ENCODE measurements at regions not wholly inside any gene's neighbourhood (a gene's known extent, or its start where the extent isn't known, plus 50 kb on each side); places are given as distances from the start of the nearest gene placed in this dataset.

GRCh38 chr2:9757501-9758264 lies 85.6 kb upstream of the TAF1B start:
- no peak overlapping the region for H3K4me3 Mint-ChIP-seq (ENCODE audit: low read depth)
- TF ChIP-seq CTCF (IDR thresholded peaks at IDR 0.05; ENCODE audit: unreplicated experiment), result no peak
- H3K36me3 Mint-ChIP-seq (ENCODE audit: insufficient read depth), result no peaks in the 10 kb centered on the region
- H3K9me3 Mint-ChIP-seq (ENCODE audit: low read depth), result no peaks in the 10 kb centered on the region
- no peak overlapping the region for H3K27ac Mint-ChIP-seq
- H3K27me3 Mint-ChIP-seq, result peaks cover 76% of the 10 kb centered on the region
- peaks cover 14% of the 10 kb centered on the region for H3K4me1 Mint-ChIP-seq (ENCODE audit: low read depth)
- no peak for DNase-seq (ENCODE audit: low spot score, unreplicated experiment)

- Mint-ChIP-seq H3K4me3 (ENCODE audit: low read depth) (no peak overlapping the region), H3K27ac (no peak overlapping the region), H3K9me3 (ENCODE audit: low read depth) (no peaks in the 10 kb centered on the region), H3K4me1 (ENCODE audit: low read depth) (peaks cover 16% of the 10 kb centered on the region), H3K27me3 (peaks cover 76% of the 10 kb centered on the region), H3K36me3 (ENCODE audit: insufficient read depth) (no peaks in the 10 kb centered on the region)
- no peak for TF ChIP-seq CTCF (IDR thresholded peaks at IDR 0.05; ENCODE audit: unreplicated experiment)
- no peak for DNase-seq (ENCODE audit: low spot score, unreplicated experiment)
Measured at GRCh38 chr2:9758741-9759140, 84.5 kb upstream of the TAF1B start.

- Mint-ChIP-seq H3K36me3 (ENCODE audit: insufficient read depth) (no peaks in the 10 kb centered on the region), H3K27ac (no peak overlapping the region), H3K27me3 (peaks cover 63% of the 10 kb centered on the region), H3K9me3 (ENCODE audit: low read depth) (no peaks in the 10 kb centered on the region), H3K4me1 (ENCODE audit: low read depth) (peaks cover 20% of the 10 kb centered on the region), H3K4me3 (ENCODE audit: low read depth) (no peak overlapping the region)
- TF ChIP-seq CTCF (IDR thresholded peaks at IDR 0.05; ENCODE audit: unreplicated experiment), result no peak
- no peak for DNase-seq (ENCODE audit: low spot score, unreplicated experiment)
Measured at GRCh38 chr2:9760069-9760901, 83.0 kb upstream of the TAF1B start.

- peaks cover 20% of the 10 kb centered on the region for H3K4me1 Mint-ChIP-seq (ENCODE audit: low read depth)
- no peaks in the 10 kb centered on the region for H3K9me3 Mint-ChIP-seq (ENCODE audit: low read depth)
- no peak overlapping the region for H3K4me3 Mint-ChIP-seq (ENCODE audit: low read depth)
- H3K36me3 Mint-ChIP-seq (ENCODE audit: insufficient read depth), result no peaks in the 10 kb centered on the region
- peaks cover 57% of the 10 kb centered on the region for H3K27me3 Mint-ChIP-seq
- DNase-seq (ENCODE audit: low spot score, unreplicated experiment), result no peak
- H3K27ac Mint-ChIP-seq, result no peak overlapping the region
- TF ChIP-seq CTCF (IDR thresholded peaks at IDR 0.05; ENCODE audit: unreplicated experiment), result no peak
Measured at GRCh38 chr2:9760902-9761228, 82.4 kb upstream of the TAF1B start.

- no peaks in the 10 kb centered on the region for H3K9me3 Mint-ChIP-seq (ENCODE audit: low read depth)
- no peaks in the 10 kb centered on the region for H3K36me3 Mint-ChIP-seq (ENCODE audit: insufficient read depth)
- H3K27ac Mint-ChIP-seq, result no peak overlapping the region
- no peak for DNase-seq (ENCODE audit: low spot score, unreplicated experiment)
- H3K27me3 Mint-ChIP-seq, result peaks cover 53% of the 10 kb centered on the region
- peaks cover 20% of the 10 kb centered on the region for H3K4me1 Mint-ChIP-seq (ENCODE audit: low read depth)
- H3K4me3 Mint-ChIP-seq (ENCODE audit: low read depth), result no peak overlapping the region
- TF ChIP-seq CTCF (IDR thresholded peaks at IDR 0.05; ENCODE audit: unreplicated experiment), result no peak
Measured at GRCh38 chr2:9761577-9761976, 81.7 kb upstream of the TAF1B start.

Data from progenitor cell of endocrine pancreas (in vitro differentiated cells).